ENCODE measurements at regions not wholly inside any gene's neighbourhood (a gene's known extent, or its start where the extent isn't known, plus 50 kb on each side); places are given as distances from the start of the nearest gene placed in this dataset.

GRCh38 chr6:27129917-27130316 lies 117.6 kb upstream of the PRSS16 start:
- TF ChIP-seq CTCF (conservative IDR thresholded peaks at IDR 0.05 in 1 of 2, IDR thresholded peaks at IDR 0.05 in 1 of 2; ENCODE audit: extremely low read depth in 1 of 2, insufficient read depth in 1 of 2, low read depth in 1 of 2, low read length in 2 of 2) (no peak), EZH2 (IDR thresholded peaks at IDR 0.05; ENCODE audit: borderline replicate concordance, low read length) (no peak)

Data from mammary epithelial cell (primary cell).